ENCODE measurements at regions not wholly inside any gene's neighbourhood (a gene's known extent, or its start where the extent isn't known, plus 50 kb on each side); places are given as distances from the start of the nearest gene placed in this dataset.
"Not testable (repeated sequence)": the region's sequence is repeated elsewhere in the genome, so short reads cannot be mapped to it uniquely, and the experiment has no call there.

GRCh38 chr5:116872486-116872885 lies 297.9 kb upstream of the SEMA6A start:
- Mint-ChIP-seq H3K4me3 (no peak overlapping the region), H3K9me3 (peaks cover 10% of the 10 kb centered on the region), H3K27me3 (ENCODE audit: low read depth) (no peaks in the 10 kb centered on the region), H3K36me3 (ENCODE audit: low read depth) (peaks cover 3% of the 10 kb centered on the region), H3K4me1 (no peaks in the 10 kb centered on the region), H3K27ac (ENCODE audit: unreplicated experiment) (no peak overlapping the region)
- TF ChIP-seq CTCF (conservative IDR thresholded peaks at IDR 0.05): no peak
- DNase-seq (ENCODE audit: low read depth, low spot score): no peak

GRCh38 chr5:116867825-116868224 lies 293.2 kb upstream of the SEMA6A start:
- H3K27ac Mint-ChIP-seq (ENCODE audit: unreplicated experiment); H3K27me3 Mint-ChIP-seq (ENCODE audit: low read depth); DNase-seq (ENCODE audit: low read depth, low spot score); H3K4me3 Mint-ChIP-seq; H3K9me3 Mint-ChIP-seq; H3K36me3 Mint-ChIP-seq (ENCODE audit: low read depth): not testable (repeated sequence)
- peaks cover 23% of the 10 kb centered on the region for H3K4me1 Mint-ChIP-seq

- no peak for DNase-seq (ENCODE audit: low read depth, low spot score)
- Mint-ChIP-seq H3K4me1 (peaks cover 24% of the 10 kb centered on the region), H3K36me3 (ENCODE audit: low read depth) (peaks cover 3% of the 10 kb centered on the region), H3K9me3 (peaks cover 9% of the 10 kb centered on the region), H3K4me3 (no peak overlapping the region), H3K27ac (ENCODE audit: unreplicated experiment) (peak overlapping the region; percentile 15), H3K27me3 (ENCODE audit: low read depth) (no peaks in the 10 kb centered on the region)
- no peak for TF ChIP-seq CTCF (conservative IDR thresholded peaks at IDR 0.05)
Observed at GRCh38 chr5:116865651-116866050, 291.0 kb upstream of the SEMA6A start.

GRCh38 chr5:116864838-116865190 lies 290.2 kb upstream of the SEMA6A start:
- Mint-ChIP-seq H3K4me1 (peaks cover 24% of the 10 kb centered on the region), H3K27ac (ENCODE audit: unreplicated experiment) (no peak overlapping the region), H3K9me3 (peaks cover 4% of the 10 kb centered on the region), H3K27me3 (ENCODE audit: low read depth) (no peaks in the 10 kb centered on the region), H3K4me3 (no peak overlapping the region), H3K36me3 (ENCODE audit: low read depth) (no peaks in the 10 kb centered on the region)
- DNase-seq (ENCODE audit: low read depth, low spot score): no peak
- TF ChIP-seq CTCF (conservative IDR thresholded peaks at IDR 0.05): no peak

GRCh38 chr5:116864157-116864837 lies 289.7 kb upstream of the SEMA6A start:
- Mint-ChIP-seq H3K4me3 (no peak overlapping the region), H3K4me1 (peaks cover 24% of the 10 kb centered on the region), H3K36me3 (ENCODE audit: low read depth) (no peaks in the 10 kb centered on the region), H3K27ac (ENCODE audit: unreplicated experiment) (peak overlapping the region; percentile 16), H3K9me3 (peaks cover 2% of the 10 kb centered on the region), H3K27me3 (ENCODE audit: low read depth) (no peaks in the 10 kb centered on the region)
- TF ChIP-seq CTCF (conservative IDR thresholded peaks at IDR 0.05): no peak
- DNase-seq (ENCODE audit: low read depth, low spot score): no peak

GRCh38 chr5:116862632-116863455 lies 288.2 kb upstream of the SEMA6A start:
- TF ChIP-seq CTCF (conservative IDR thresholded peaks at IDR 0.05): no peak
- Mint-ChIP-seq H3K36me3 (ENCODE audit: low read depth) (no peaks in the 10 kb centered on the region), H3K4me3 (no peak overlapping the region), H3K27me3 (ENCODE audit: low read depth) (no peaks in the 10 kb centered on the region), H3K4me1 (peaks cover 30% of the 10 kb centered on the region), H3K27ac (ENCODE audit: unreplicated experiment) (peak overlapping the region; percentile 28), H3K9me3 (peaks cover 2% of the 10 kb centered on the region)
- no peak for DNase-seq (ENCODE audit: low read depth, low spot score)

All from neural crest cell (in vitro differentiated cells).